DMS153 treated with DMSO at 0.1 percent for 48 hours (cell line): ENCODE measurements at regions not wholly inside any gene's neighbourhood (a gene's known extent, or its start where the extent isn't known, plus 50 kb on each side); places are given as distances from the start of the nearest gene placed in this dataset.

Source experiments
- DNase-seq: peaks from one replicate; lab custom pipeline; 2025; ENCODE audit not compliant: unreplicated experiment; lab: John Stamatoyannopoulos, UW

- no peak for DNase-seq
These were observed 377.3 kb downstream of the SHQ1 start for GRCh38 chr3:72470904-72471417.

- no peak for DNase-seq
These were observed 382.4 kb downstream of the SHQ1 start for GRCh38 chr3:72465853-72466252.

- no peak for DNase-seq
These were observed 385.2 kb downstream of the SHQ1 start for GRCh38 chr3:72463083-72463482.

GRCh38 chr3:72462595-72463011 is 385.6 kb downstream of the SHQ1 start:
- no peak for DNase-seq

- no peak for DNase-seq
These were observed 386.5 kb downstream of the SHQ1 start for GRCh38 chr3:72461787-72462186.

- DNase-seq: no peak
These were observed 387.8 kb downstream of the SHQ1 start for GRCh38 chr3:72460205-72461174.

GRCh38 chr3:72459588-72459987 is 388.7 kb downstream of the SHQ1 start:
- no peak for DNase-seq

GRCh38 chr3:72458375-72458774 is 389.9 kb downstream of the SHQ1 start:
- no peak for DNase-seq

- no peak for DNase-seq
These were observed 393.8 kb downstream of the SHQ1 start for GRCh38 chr3:72454441-72454840.

GRCh38 chr3:72453706-72454105 is 394.5 kb downstream of the SHQ1 start:
- DNase-seq: no peak

GRCh38 chr3:72452745-72453144 is 395.5 kb downstream of the SHQ1 start:
- no peak for DNase-seq

- no peak for DNase-seq
These were observed 396.4 kb downstream of the SHQ1 start for GRCh38 chr3:72451841-72452240.

GRCh38 chr3:72449551-72449950 is 398.7 kb downstream of the SHQ1 start:
- DNase-seq: no peak

- no peak for DNase-seq
These were observed 399.4 kb downstream of the SHQ1 start for GRCh38 chr3:72448858-72449257.

GRCh38 chr3:72448375-72448823 is 399.8 kb downstream of the SHQ1 start:
- no peak for DNase-seq

- DNase-seq: peak; percentile 22
These were observed 400.9 kb downstream of the SHQ1 start for GRCh38 chr3:72447059-72447946.

GRCh38 chr3:72446218-72447058 is 401.8 kb downstream of the SHQ1 start, which contains the start of gene RYBP:
RYBP (minus strand) TSS chr3:72446621.
- no peak for DNase-seq

- DNase-seq: no peak
These were observed 402.4 kb downstream of the SHQ1 start for GRCh38 chr3:72445827-72446217.

- no peak for DNase-seq
These were observed 403.5 kb downstream of the SHQ1 start for GRCh38 chr3:72444656-72445223.

GRCh38 chr3:72442759-72443158 is 405.5 kb downstream of the SHQ1 start:
- DNase-seq: no peak
